ENCODE measurements at regions not wholly inside any gene's neighbourhood (a gene's known extent, or its start where the extent isn't known, plus 50 kb on each side); places are given as distances from the start of the nearest gene placed in this dataset.

DNA sequence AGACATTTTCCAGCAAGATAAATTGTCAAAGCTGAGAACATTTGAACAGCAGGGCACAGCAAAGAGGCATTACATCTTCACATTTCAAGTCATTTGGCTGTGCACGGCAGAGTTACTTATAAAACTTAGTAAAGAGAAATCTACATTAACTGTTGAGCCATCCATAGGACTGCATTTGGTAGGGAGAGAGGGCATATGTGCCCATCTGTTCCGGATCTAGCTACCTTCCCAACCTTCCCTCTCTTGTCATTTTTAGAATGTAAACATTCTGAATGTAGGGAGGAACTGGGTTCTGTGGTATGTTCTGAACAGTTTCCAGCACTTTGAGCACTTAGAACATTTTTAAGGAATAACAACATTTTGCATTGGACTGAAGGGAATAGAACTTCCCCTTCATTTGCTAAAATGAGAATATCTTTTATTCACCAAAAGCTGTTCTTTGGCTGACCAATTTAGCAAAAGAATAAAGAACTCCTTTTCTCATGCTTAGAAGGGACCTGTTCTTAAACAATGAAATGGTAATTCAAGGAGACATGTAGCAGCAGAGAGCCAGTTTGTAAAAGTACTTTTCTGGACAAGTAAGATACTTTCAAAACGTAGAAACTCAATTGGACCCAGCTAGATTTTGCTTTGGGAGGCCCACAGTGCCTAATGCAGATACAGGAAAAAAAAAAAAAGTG lies 104.4 kb downstream of the CETN3 start:
- ATAC-seq = no peak
- TF ChIP-seq ISL1 (CRISPR knock-in tag; IDR thresholded peaks at IDR 0.05) = no peak
- TF ChIP-seq ZFP30 (CRISPR knock-in tag; IDR thresholded peaks at IDR 0.05) = no peak
- TF ChIP-seq, protein P1, sequence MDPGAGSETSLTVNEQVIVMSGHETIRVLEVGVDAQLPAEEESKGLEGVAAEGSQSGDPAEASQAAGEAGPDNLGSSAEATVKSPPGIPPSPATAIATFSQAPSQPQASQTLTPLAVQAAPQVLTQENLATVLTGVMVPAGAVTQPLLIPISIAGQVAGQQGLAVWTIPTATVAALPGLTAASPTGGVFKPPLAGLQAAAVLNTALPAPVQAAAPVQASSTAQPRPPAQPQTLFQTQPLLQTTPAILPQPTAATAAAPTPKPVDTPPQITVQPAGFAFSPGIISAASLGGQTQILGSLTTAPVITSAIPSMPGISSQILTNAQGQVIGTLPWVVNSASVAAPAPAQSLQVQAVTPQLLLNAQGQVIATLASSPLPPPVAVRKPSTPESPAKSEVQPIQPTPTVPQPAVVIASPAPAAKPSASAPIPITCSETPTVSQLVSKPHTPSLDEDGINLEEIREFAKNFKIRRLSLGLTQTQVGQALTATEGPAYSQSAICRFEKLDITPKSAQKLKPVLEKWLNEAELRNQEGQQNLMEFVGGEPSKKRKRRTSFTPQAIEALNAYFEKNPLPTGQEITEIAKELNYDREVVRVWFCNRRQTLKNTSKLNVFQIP (CRISPR knock-in tag; IDR thresholded peaks at IDR 0.05; ENCODE audit: borderline replicate concordance, low read depth) = no peak
- TF ChIP-seq ZC3H10 (CRISPR knock-in tag; IDR thresholded peaks at IDR 0.05) = no peak
- no peak for TF ChIP-seq ZNF70 (CRISPR knock-in tag; IDR thresholded peaks at IDR 0.05)
- TF ChIP-seq, protein P2, sequence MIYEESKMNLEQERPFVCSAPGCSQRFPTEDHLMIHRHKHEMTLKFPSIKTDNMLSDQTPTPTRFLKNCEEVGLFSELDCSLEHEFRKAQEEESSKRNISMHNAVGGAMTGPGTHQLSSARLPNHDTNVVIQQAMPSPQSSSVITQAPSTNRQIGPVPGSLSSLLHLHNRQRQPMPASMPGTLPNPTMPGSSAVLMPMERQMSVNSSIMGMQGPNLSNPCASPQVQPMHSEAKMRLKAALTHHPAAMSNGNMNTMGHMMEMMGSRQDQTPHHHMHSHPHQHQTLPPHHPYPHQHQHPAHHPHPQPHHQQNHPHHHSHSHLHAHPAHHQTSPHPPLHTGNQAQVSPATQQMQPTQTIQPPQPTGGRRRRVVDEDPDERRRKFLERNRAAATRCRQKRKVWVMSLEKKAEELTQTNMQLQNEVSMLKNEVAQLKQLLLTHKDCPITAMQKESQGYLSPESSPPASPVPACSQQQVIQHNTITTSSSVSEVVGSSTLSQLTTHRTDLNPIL (CRISPR knock-in tag; IDR thresholded peaks at IDR 0.05; ENCODE audit: low read depth) = no peak
- TF ChIP-seq, protein P3, sequence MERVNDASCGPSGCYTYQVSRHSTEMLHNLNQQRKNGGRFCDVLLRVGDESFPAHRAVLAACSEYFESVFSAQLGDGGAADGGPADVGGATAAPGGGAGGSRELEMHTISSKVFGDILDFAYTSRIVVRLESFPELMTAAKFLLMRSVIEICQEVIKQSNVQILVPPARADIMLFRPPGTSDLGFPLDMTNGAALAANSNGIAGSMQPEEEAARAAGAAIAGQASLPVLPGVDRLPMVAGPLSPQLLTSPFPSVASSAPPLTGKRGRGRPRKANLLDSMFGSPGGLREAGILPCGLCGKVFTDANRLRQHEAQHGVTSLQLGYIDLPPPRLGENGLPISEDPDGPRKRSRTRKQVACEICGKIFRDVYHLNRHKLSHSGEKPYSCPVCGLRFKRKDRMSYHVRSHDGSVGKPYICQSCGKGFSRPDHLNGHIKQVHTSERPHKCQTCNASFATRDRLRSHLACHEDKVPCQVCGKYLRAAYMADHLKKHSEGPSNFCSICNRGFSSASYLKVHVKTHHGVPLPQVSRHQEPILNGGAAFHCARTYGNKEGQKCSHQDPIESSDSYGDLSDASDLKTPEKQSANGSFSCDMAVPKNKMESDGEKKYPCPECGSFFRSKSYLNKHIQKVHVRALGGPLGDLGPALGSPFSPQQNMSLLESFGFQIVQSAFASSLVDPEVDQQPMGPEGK (CRISPR knock-in tag; IDR thresholded peaks at IDR 0.05; ENCODE audit: borderline replicate concordance) = no peak
- TF ChIP-seq TCF4 (CRISPR knock-in tag; IDR thresholded peaks at IDR 0.05; ENCODE audit: borderline replicate concordance) = no peak
- no peak for TF ChIP-seq ZNF565 (CRISPR knock-in tag; conservative IDR thresholded peaks at IDR 0.05; ENCODE audit: low read depth)
- TF ChIP-seq BACH2 (CRISPR knock-in tag; IDR thresholded peaks at IDR 0.05; ENCODE audit: borderline replicate concordance) = no peak
- no peak for TF ChIP-seq ZNF8 (CRISPR knock-in tag; IDR thresholded peaks at IDR 0.05)
- TF ChIP-seq SNAI2 (CRISPR knock-in tag; IDR thresholded peaks at IDR 0.05) = no peak
- no peak for TF ChIP-seq ESRRG (CRISPR knock-in tag; IDR thresholded peaks at IDR 0.05)
- TF ChIP-seq, protein P4, sequence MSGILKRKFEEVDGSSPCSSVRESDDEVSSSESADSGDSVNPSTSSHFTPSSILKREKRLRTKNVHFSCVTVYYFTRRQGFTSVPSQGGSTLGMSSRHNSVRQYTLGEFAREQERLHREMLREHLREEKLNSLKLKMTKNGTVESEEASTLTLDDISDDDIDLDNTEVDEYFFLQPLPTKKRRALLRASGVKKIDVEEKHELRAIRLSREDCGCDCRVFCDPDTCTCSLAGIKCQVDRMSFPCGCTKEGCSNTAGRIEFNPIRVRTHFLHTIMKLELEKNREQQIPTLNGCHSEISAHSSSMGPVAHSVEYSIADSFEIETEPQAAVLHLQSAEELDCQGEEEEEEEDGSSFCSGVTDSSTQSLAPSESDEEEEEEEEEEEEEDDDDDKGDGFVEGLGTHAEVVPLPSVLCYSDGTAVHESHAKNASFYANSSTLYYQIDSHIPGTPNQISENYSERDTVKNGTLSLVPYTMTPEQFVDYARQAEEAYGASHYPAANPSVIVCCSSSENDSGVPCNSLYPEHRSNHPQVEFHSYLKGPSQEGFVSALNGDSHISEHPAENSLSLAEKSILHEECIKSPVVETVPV (CRISPR knock-in tag; IDR thresholded peaks at IDR 0.05) = no peak
- no peak for TF ChIP-seq OSR1 (CRISPR knock-in tag; IDR thresholded peaks at IDR 0.05)
- no peak for TF ChIP-seq RARB (CRISPR knock-in tag; IDR thresholded peaks at IDR 0.05)
- no peak for TF ChIP-seq PPARA (CRISPR knock-in tag; IDR thresholded peaks at IDR 0.05; ENCODE audit: borderline replicate concordance)
- no peak for TF ChIP-seq ARNTL (CRISPR knock-in tag; IDR thresholded peaks at IDR 0.05; ENCODE audit: borderline replicate concordance, low read depth)
- TF ChIP-seq GLIS3 (CRISPR knock-in tag; IDR thresholded peaks at IDR 0.05) = no peak
- TF ChIP-seq, protein P5, sequence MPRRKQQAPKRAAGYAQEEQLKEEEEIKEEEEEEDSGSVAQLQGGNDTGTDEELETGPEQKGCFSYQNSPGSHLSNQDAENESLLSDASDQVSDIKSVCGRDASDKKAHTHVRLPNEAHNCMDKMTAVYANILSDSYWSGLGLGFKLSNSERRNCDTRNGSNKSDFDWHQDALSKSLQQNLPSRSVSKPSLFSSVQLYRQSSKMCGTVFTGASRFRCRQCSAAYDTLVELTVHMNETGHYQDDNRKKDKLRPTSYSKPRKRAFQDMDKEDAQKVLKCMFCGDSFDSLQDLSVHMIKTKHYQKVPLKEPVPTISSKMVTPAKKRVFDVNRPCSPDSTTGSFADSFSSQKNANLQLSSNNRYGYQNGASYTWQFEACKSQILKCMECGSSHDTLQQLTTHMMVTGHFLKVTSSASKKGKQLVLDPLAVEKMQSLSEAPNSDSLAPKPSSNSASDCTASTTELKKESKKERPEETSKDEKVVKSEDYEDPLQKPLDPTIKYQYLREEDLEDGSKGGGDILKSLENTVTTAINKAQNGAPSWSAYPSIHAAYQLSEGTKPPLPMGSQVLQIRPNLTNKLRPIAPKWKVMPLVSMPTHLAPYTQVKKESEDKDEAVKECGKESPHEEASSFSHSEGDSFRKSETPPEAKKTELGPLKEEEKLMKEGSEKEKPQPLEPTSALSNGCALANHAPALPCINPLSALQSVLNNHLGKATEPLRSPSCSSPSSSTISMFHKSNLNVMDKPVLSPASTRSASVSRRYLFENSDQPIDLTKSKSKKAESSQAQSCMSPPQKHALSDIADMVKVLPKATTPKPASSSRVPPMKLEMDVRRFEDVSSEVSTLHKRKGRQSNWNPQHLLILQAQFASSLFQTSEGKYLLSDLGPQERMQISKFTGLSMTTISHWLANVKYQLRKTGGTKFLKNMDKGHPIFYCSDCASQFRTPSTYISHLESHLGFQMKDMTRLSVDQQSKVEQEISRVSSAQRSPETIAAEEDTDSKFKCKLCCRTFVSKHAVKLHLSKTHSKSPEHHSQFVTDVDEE (CRISPR knock-in tag; IDR thresholded peaks at IDR 0.05) = no peak

DNA sequence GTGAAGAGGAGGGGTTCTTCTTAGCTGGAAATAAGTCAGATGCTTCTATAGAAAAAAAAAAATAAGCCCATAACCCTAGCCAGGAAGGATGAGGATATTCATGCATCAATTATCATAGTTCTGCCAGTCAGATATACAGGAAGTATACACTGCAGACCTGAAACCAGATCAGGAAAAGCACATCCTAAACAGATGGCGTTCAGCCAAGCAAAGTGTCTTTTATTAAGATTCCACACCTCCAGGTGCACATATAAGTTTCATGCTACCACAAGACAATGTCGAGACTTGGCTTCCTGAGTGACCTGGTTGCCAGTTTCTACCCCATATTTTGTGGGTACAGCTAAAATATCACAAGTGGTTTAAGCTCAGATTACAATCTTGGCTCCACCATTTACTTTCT lies 108.3 kb downstream of the CETN3 start:
- no peak for TF ChIP-seq GLIS3 (CRISPR knock-in tag; IDR thresholded peaks at IDR 0.05)
- no peak for TF ChIP-seq OSR1 (CRISPR knock-in tag; IDR thresholded peaks at IDR 0.05)
- TF ChIP-seq, protein P3 (CRISPR knock-in tag; IDR thresholded peaks at IDR 0.05; ENCODE audit: borderline replicate concordance) = no peak
- TF ChIP-seq, protein P1 (CRISPR knock-in tag; IDR thresholded peaks at IDR 0.05; ENCODE audit: borderline replicate concordance, low read depth) = no peak
- TF ChIP-seq ZNF8 (CRISPR knock-in tag; IDR thresholded peaks at IDR 0.05) = no peak
- TF ChIP-seq TOX (CRISPR knock-in tag; IDR thresholded peaks at IDR 0.05; ENCODE audit: borderline replicate concordance) = no peak
- TF ChIP-seq ZNF565 (CRISPR knock-in tag; conservative IDR thresholded peaks at IDR 0.05; ENCODE audit: low read depth) = no peak
- TF ChIP-seq ZNF70 (CRISPR knock-in tag; IDR thresholded peaks at IDR 0.05) = no peak
- TF ChIP-seq TCF4 (CRISPR knock-in tag; IDR thresholded peaks at IDR 0.05; ENCODE audit: borderline replicate concordance) = no peak
- no peak for TF ChIP-seq PPARA (CRISPR knock-in tag; IDR thresholded peaks at IDR 0.05; ENCODE audit: borderline replicate concordance)
- no peak for TF ChIP-seq ARNTL (CRISPR knock-in tag; IDR thresholded peaks at IDR 0.05; ENCODE audit: borderline replicate concordance, low read depth)
- TF ChIP-seq ISL1 (CRISPR knock-in tag; IDR thresholded peaks at IDR 0.05) = no peak
- TF ChIP-seq, protein P5 (CRISPR knock-in tag; IDR thresholded peaks at IDR 0.05) = no peak
- TF ChIP-seq BACH2 (CRISPR knock-in tag; IDR thresholded peaks at IDR 0.05; ENCODE audit: borderline replicate concordance) = no peak
- no peak for TF ChIP-seq SNAI2 (CRISPR knock-in tag; IDR thresholded peaks at IDR 0.05)
- no peak for ATAC-seq
